ENCODE measurements at regions not wholly inside any gene's neighbourhood (a gene's known extent, or its start where the extent isn't known, plus 50 kb on each side); places are given as distances from the start of the nearest gene placed in this dataset.
A peak's percentile ranks its signal among the peaks of the same experiment; 100 is the strongest.

DNA sequence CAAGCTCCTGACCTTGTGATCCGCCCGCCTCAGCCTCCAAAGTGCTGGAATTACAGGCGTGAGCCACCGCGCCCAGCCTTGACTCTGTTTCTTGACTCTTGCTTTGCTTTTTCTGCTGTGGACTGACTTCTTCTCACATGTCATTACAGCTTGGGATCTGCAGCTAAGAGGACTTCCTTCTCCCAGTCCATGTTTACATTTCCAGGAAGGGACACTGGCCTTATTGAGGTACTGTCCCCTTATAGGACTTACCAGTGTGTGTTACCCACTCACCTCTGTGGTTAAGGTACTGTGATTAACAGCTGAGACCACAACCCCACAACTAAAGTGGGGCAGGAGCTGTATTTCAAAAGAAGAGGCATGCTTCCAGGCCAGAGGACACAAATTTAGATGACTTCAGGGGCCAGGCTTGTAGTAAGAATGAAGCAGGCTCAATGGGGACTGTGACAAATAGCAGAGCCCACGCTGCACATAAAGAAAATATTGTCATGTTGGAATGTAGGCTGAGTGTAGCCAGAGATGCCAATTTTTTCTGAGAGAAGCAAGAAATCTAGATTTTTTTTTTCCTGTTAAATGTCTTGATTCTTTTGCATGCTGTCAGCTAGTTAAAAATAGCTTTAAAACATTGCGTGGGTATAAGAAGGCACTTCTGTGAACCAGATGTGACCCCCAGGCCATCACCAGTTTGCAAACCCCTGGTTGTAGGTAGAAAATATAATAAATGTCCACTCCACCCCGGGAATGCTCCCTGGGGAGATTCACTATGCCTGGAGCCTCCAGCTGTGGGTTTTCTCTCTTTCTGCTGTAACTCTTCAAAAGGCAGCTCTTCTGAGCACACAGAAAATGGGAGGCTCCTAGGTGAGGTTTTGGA, 75.0 kb downstream of the PTPDC1 start:
- no peaks in the 10 kb centered on the region for H3K4me1 ChIP-seq (ENCODE audit: control insufficient read depth, insufficient read depth, low read length, poor library complexity, severe bottlenecking)
- Mint-ChIP-seq H3K27ac (no peak overlapping the region), H3K9me3 (peaks cover 0 to 4% (median 2%) of the 10 kb centered on the region in 7 donors), H3K4me3 (no peak overlapping the region), H3K27me3 (peaks cover 10% of the 10 kb centered on the region), H3K36me3 (no peaks in the 10 kb centered on the region), H3K4me1 (peaks cover 0 to 4% (median 1%) of the 10 kb centered on the region in 4 donors)
- H3K27ac ChIP-seq (ENCODE audit: insufficient read depth, low read length, poor library complexity, severe bottlenecking): no peak overlapping the region
- H3K4me3 ChIP-seq (ENCODE audit: low read depth, low read length): no peak overlapping the region
- H3K9me3 ChIP-seq (ENCODE audit: control insufficient read depth in 2 of 2, low read length in 2 of 2): no peaks in the 10 kb centered on the region
- H3K27me3 ChIP-seq (ENCODE audit: control insufficient read depth, insufficient read depth, low read length): no peaks in the 10 kb centered on the region
- no peaks in the 10 kb centered on the region for H3K36me3 ChIP-seq (ENCODE audit: control insufficient read depth, insufficient read depth, low read length)
- DNase-seq (no peak), ATAC-seq (ENCODE audit: low read depth in 2 of 2) (no peak)

DNA sequence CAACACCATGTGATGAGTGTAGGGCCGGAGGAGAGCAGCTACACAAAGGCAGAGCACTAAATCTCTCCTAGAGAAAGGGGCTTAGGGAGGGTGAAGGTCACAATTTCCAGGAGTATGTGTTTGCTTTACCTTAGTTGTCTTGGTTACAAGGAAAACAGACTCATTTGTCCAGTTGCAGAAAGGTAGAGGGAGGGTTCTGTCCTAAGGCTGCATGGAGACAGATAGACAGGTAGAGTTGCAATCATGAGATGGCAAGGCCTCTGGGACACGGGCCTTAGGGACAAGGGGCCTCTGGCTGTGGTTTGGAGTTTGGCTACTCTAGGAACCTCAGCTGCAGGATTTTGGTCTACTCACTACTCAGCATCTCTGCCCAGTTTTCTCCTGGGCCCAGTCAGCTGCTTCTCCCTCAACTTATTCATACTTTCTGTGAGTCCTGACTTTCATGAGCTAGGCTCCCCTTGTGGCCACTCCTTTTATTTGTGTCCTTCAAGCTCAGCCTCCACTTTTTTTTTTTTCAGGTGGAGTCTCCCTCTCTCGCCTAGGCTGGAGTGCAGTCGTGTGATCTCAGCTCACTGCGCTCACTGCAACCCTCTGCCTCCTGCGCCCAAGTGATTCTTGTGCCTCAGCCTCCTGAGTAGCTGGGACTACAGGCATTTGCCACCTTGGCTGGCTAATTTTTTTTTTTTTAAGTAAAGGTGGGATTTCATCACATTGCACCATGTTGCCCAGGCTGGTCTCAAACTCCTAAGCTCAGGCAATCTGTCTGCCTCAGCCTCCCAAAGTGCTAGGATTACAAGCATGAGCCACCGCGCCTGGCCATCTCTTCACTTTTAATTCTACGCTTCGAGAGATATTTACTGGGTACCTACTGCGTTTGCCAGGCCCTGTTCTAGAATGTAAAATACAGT, 76.6 kb downstream of the PTPDC1 start:
- peaks cover 0 to 16% (median 10%) of the 10 kb centered on the region in 4 donors for H3K4me1 Mint-ChIP-seq
- peaks cover 10% of the 10 kb centered on the region for H3K27me3 Mint-ChIP-seq
- no peaks in the 10 kb centered on the region for H3K36me3 Mint-ChIP-seq
- H3K9me3 Mint-ChIP-seq: peaks cover 0 to 4% (median 0%) of the 10 kb centered on the region in 7 donors
- ATAC-seq (ENCODE audit: low read depth in 2 of 2) (no peak), DNase-seq (no peak)
- H3K27ac ChIP-seq (ENCODE audit: insufficient read depth, low read length, poor library complexity, severe bottlenecking): no peak overlapping the region
- no peaks in the 10 kb centered on the region for H3K9me3 ChIP-seq (ENCODE audit: control insufficient read depth in 2 of 2, low read length in 2 of 2)
- H3K4me3 ChIP-seq (ENCODE audit: low read depth, low read length): no peak overlapping the region
- peak overlapping the region in 1 of 3 donors; percentile 11 for H3K27ac Mint-ChIP-seq
- peaks cover 5% of the 10 kb centered on the region for H3K4me1 ChIP-seq (ENCODE audit: control insufficient read depth, insufficient read depth, low read length, poor library complexity, severe bottlenecking)
- no peaks in the 10 kb centered on the region for H3K27me3 ChIP-seq (ENCODE audit: control insufficient read depth, insufficient read depth, low read length)
- no peaks in the 10 kb centered on the region for H3K36me3 ChIP-seq (ENCODE audit: control insufficient read depth, insufficient read depth, low read length)
- H3K4me3 Mint-ChIP-seq: no peak overlapping the region

- no peaks in the 10 kb centered on the region for H3K36me3 Mint-ChIP-seq
- H3K4me1 ChIP-seq (ENCODE audit: control insufficient read depth, insufficient read depth, low read length, poor library complexity, severe bottlenecking): peaks cover 5% of the 10 kb centered on the region
- no peak for ATAC-seq (ENCODE audit: low read depth in 2 of 2)
- no peak overlapping the region for H3K4me3 Mint-ChIP-seq
- no peaks in the 10 kb centered on the region for H3K36me3 ChIP-seq (ENCODE audit: control insufficient read depth, insufficient read depth, low read length)
- no peak overlapping the region for H3K4me3 ChIP-seq (ENCODE audit: low read depth, low read length)
- no peak overlapping the region for H3K27ac Mint-ChIP-seq
- no peak for DNase-seq
- peaks cover 0 to 4% (median 0%) of the 10 kb centered on the region in 7 donors for H3K9me3 Mint-ChIP-seq
- H3K27me3 Mint-ChIP-seq: peaks cover 10% of the 10 kb centered on the region
- H3K27me3 ChIP-seq (ENCODE audit: control insufficient read depth, insufficient read depth, low read length): no peaks in the 10 kb centered on the region
- H3K4me1 Mint-ChIP-seq: peaks cover 0 to 17% (median 10%) of the 10 kb centered on the region in 4 donors
- no peaks in the 10 kb centered on the region for H3K9me3 ChIP-seq (ENCODE audit: control insufficient read depth in 2 of 2, low read length in 2 of 2)
- no peak overlapping the region for H3K27ac ChIP-seq (ENCODE audit: insufficient read depth, low read length, poor library complexity, severe bottlenecking)
Measured at GRCh38 chr9:94161673-94162072, 77.4 kb downstream of the PTPDC1 start.

GRCh38 chr9:94164806-94165549, 80.7 kb downstream of the PTPDC1 start:
- Mint-ChIP-seq H3K27me3 (peaks cover 4% of the 10 kb centered on the region), H3K36me3 (no peaks in the 10 kb centered on the region), H3K27ac (peak overlapping the region; percentile 79 to 93 (median 85)), H3K9me3 (peaks cover 0 to 4% (median 0%) of the 10 kb centered on the region in 7 donors), H3K4me1 (peaks cover 26 to 46% (median 36%) of the 10 kb centered on the region in 4 donors), H3K4me3 (peak overlapping the region; percentile 83 to 94 (median 88))
- Histone ChIP-seq H3K27me3 (ENCODE audit: control insufficient read depth, insufficient read depth, low read length) (no peaks in the 10 kb centered on the region), H3K9me3 (ENCODE audit: control insufficient read depth in 2 of 2, low read length in 2 of 2) (no peaks in the 10 kb centered on the region), H3K36me3 (ENCODE audit: control insufficient read depth, insufficient read depth, low read length) (no peaks in the 10 kb centered on the region), H3K4me1 (ENCODE audit: control insufficient read depth, insufficient read depth, low read length, poor library complexity, severe bottlenecking) (peaks cover 34% of the 10 kb centered on the region), H3K27ac (ENCODE audit: insufficient read depth, low read length, poor library complexity, severe bottlenecking) (peak overlapping the region; percentile 97), H3K4me3 (ENCODE audit: low read depth, low read length) (peak overlapping the region; percentile 76)
- ATAC-seq (ENCODE audit: low read depth in 2 of 2): no peak
- no peak for DNase-seq

GRCh38 chr9:94165592-94166235, 81.5 kb downstream of the PTPDC1 start:
- no peaks in the 10 kb centered on the region for H3K36me3 ChIP-seq (ENCODE audit: control insufficient read depth, insufficient read depth, low read length)
- Mint-ChIP-seq H3K36me3 (no peaks in the 10 kb centered on the region), H3K9me3 (no peaks in the 10 kb centered on the region), H3K4me1 (peaks cover 30 to 54% (median 43%) of the 10 kb centered on the region in 4 donors), H3K4me3 (peak overlapping the region; percentile 83 to 94 (median 88)), H3K27ac (peak overlapping the region; percentile 79 to 93 (median 85)), H3K27me3 (no peaks in the 10 kb centered on the region)
- no peaks in the 10 kb centered on the region for H3K9me3 ChIP-seq (ENCODE audit: control insufficient read depth in 2 of 2, low read length in 2 of 2)
- H3K27ac ChIP-seq (ENCODE audit: insufficient read depth, low read length, poor library complexity, severe bottlenecking): peak overlapping the region; percentile 97
- DNase-seq (peak; percentile 96 to 99 (median 98)), ATAC-seq (ENCODE audit: low read depth in 2 of 2) (peak; percentile 93 to 94)
- H3K27me3 ChIP-seq (ENCODE audit: control insufficient read depth, insufficient read depth, low read length): no peaks in the 10 kb centered on the region
- peaks cover 38% of the 10 kb centered on the region for H3K4me1 ChIP-seq (ENCODE audit: control insufficient read depth, insufficient read depth, low read length, poor library complexity, severe bottlenecking)
- peak overlapping the region; percentile 76 for H3K4me3 ChIP-seq (ENCODE audit: low read depth, low read length)

DNA sequence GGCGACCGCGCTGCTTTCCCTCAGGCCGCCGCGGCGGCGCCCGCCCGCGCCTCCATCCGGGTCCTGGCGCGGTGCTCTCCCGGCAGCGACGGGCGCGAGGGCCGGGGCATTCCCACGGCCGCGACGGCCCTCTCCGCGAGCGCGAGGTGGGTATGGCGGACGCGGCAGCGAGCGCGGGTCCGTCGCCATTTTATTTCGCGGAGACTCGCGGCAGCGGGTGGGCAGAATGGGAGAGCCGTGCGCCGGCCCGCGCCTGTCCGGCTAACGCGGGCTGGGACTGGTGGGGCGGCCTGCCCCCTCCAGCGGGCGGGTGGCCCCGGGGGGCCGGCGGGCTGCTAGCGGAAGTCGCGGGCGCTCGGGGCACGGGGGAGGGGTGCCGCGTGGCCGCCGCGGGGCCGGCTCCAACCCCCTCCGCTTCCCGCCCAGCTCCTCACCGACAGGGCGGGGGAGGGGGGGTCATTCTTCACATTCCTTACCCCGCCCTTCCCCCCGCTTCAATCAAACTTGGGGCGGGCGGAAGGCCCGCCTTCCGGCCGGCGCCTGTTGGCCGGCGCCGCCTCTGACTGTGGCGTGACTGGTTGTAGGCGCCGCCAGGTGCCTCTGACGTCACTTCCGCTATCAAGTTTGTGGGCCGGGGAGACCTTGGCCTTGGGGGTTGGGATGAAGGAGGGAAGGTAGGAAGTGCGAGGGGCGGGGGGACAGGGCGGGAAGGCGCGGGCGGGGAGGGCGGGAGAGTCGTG, 82.1 kb downstream of the PTPDC1 start:
- no peaks in the 10 kb centered on the region for H3K27me3 ChIP-seq (ENCODE audit: control insufficient read depth, insufficient read depth, low read length)
- Mint-ChIP-seq H3K9me3 (no peaks in the 10 kb centered on the region), H3K27me3 (no peaks in the 10 kb centered on the region), H3K4me1 (peaks cover 32 to 58% (median 43%) of the 10 kb centered on the region in 4 donors), H3K27ac (peak overlapping the region; percentile 88 to 98 (median 91)), H3K4me3 (peak overlapping the region; percentile 83 to 100 (median 96)), H3K36me3 (no peaks in the 10 kb centered on the region)
- H3K4me1 ChIP-seq (ENCODE audit: control insufficient read depth, insufficient read depth, low read length, poor library complexity, severe bottlenecking): peaks cover 41% of the 10 kb centered on the region
- no peaks in the 10 kb centered on the region for H3K9me3 ChIP-seq (ENCODE audit: control insufficient read depth in 2 of 2, low read length in 2 of 2)
- no peak overlapping the region for H3K4me3 ChIP-seq (ENCODE audit: low read depth, low read length)
- ATAC-seq (ENCODE audit: low read depth in 2 of 2): peak; percentile 59 to 62
- H3K36me3 ChIP-seq (ENCODE audit: control insufficient read depth, insufficient read depth, low read length): no peaks in the 10 kb centered on the region
- DNase-seq: peak; percentile 93 to 98 (median 94)
- H3K27ac ChIP-seq (ENCODE audit: insufficient read depth, low read length, poor library complexity, severe bottlenecking): peak overlapping the region; percentile 97

Data from CD4-positive, CD25-positive, alpha-beta regulatory T cell (primary cell).